WI38 (cell line): ENCODE measurements at regions not wholly inside any gene's neighbourhood (a gene's known extent, or its start where the extent isn't known, plus 50 kb on each side); places are given as distances from the start of the nearest gene placed in this dataset.
"Not testable (repeated sequence)": the region's sequence is repeated elsewhere in the genome, so short reads cannot be mapped to it uniquely, and the experiment has no call there.

Experiments
- H3K4me3 ChIP-seq: 2 replicates; pipeline ENCODE4 v1.5.1; 2011; ENCODE audit warnings: low read depth, mild to moderate bottlenecking, control low read depth, low read length
- CTCF ChIP-seq: IDR thresholded peaks from 2 replicates; pipeline ENCODE4 v1.5.1; 2012; ENCODE audit warnings: low read depth, mild to moderate bottlenecking, control low read depth, low read length

GRCh38 chr4:66294638-66295037, 624.3 kb upstream of the EPHA5 start:
- TF ChIP-seq CTCF = no peak
- no peak overlapping the region for H3K4me3 ChIP-seq

- H3K4me3 ChIP-seq = no peak overlapping the region
- no peak for TF ChIP-seq CTCF
These were observed 614.7 kb upstream of the EPHA5 start for GRCh38 chr4:66284991-66285451.

- no peak for TF ChIP-seq CTCF
- no peak overlapping the region for H3K4me3 ChIP-seq
These were observed 608.8 kb upstream of the EPHA5 start for GRCh38 chr4:66279084-66279483.

- no peak overlapping the region for H3K4me3 ChIP-seq
- no peak for TF ChIP-seq CTCF
These were observed 605.2 kb upstream of the EPHA5 start for GRCh38 chr4:66275411-66276038.

- no peak overlapping the region for H3K4me3 ChIP-seq
- TF ChIP-seq CTCF = no peak
These were observed 602.8 kb upstream of the EPHA5 start for GRCh38 chr4:66273110-66273509.

- not testable (repeated sequence) for H3K4me3 ChIP-seq
These were observed 600.1 kb upstream of the EPHA5 start for GRCh38 chr4:66270356-66270755.

GRCh38 chr4:66266554-66266953, 596.3 kb upstream of the EPHA5 start:
- H3K4me3 ChIP-seq = not testable (repeated sequence)

GRCh38 chr4:66266035-66266434, 595.7 kb upstream of the EPHA5 start:
- H3K4me3 ChIP-seq = no peak overlapping the region
- no peak for TF ChIP-seq CTCF
